Loucy (cell line): ENCODE measurements at regions not wholly inside any gene's neighbourhood (a gene's known extent, or its start where the extent isn't known, plus 50 kb on each side); places are given as distances from the start of the nearest gene placed in this dataset.

ENCODE experiments used
- H2AFZ ChIP-seq: fragments of 200-600 bp; sonication (generic); 2 replicates; pipeline ENCODE4 v1.6.0; 2016; ENCODE audit warnings: antibody characterized with exemption, mild to moderate bottlenecking, low read length, moderate library complexity
- H3F3A ChIP-seq: fragments of 200-600 bp; 2 replicates; pipeline ENCODE4 v1.6.0; 2016; ENCODE audit warnings: antibody characterized with exemption, low read depth, mild to moderate bottlenecking
- H3K27me3 ChIP-seq: fragments of 200-600 bp; sonication (generic); 2 replicates; pipeline ENCODE4 v1.6.1; 2014; ENCODE audit warnings: low read length, mild to moderate bottlenecking; ENCODE audit not compliant: insufficient read depth, poor library complexity, severe bottlenecking
- H3K36me3 ChIP-seq: fragments of 200-600 bp; sonication (generic); 2 replicates; pipeline ENCODE4 v1.6.1; 2016; ENCODE audit warnings: low read length; ENCODE audit not compliant: insufficient read depth
- H3K4me1 ChIP-seq: fragments of 200-600 bp; sonication (generic); 2 replicates; pipeline ENCODE4 v1.5.1; 2014; ENCODE audit warnings: low read length, mild to moderate bottlenecking; ENCODE audit not compliant: insufficient read depth, poor library complexity, severe bottlenecking
- H3K4me2 ChIP-seq: fragments of 200-600 bp; sonication (generic); 2 replicates; pipeline ENCODE4 v1.6.0; 2014; ENCODE audit warnings: antibody characterized with exemption, low read length, low read depth, mild to moderate bottlenecking; ENCODE audit not compliant: poor library complexity, severe bottlenecking
- H3K4me3 ChIP-seq: fragments of 200-600 bp; sonication (generic); 2 replicates; pipeline ENCODE4 v1.5.1; 2014; ENCODE audit warnings: low read length, mild to moderate bottlenecking, mixed read lengths; ENCODE audit not compliant: poor library complexity, severe bottlenecking
- H3K79me2 ChIP-seq: fragments of 200-600 bp; sonication (generic); 2 replicates; pipeline ENCODE4 v1.6.1; 2014; ENCODE audit warnings: low read length; ENCODE audit not compliant: insufficient read depth
- H3K9ac ChIP-seq: fragments of 200-600 bp; sonication (generic); 2 replicates; pipeline ENCODE4 v1.6.0; 2014; ENCODE audit warnings: mild to moderate bottlenecking, low read depth, low read length, moderate library complexity; ENCODE audit not compliant: poor library complexity, severe bottlenecking
- H3K9me2 ChIP-seq: fragments of 200-600 bp; sonication (generic); replicated peaks from 2 replicates; pipeline ENCODE4 v1.6.1; 2016; ENCODE audit warnings: low read depth, low read length, mixed read lengths
- H3K9me3 ChIP-seq: fragments of 200-600 bp; sonication (generic); 2 replicates; pipeline ENCODE4 v1.6.1; 2014; ENCODE audit warnings: mild to moderate bottlenecking, antibody characterized with exemption, low read length, low read depth; ENCODE audit not compliant: insufficient read depth
- H4K20me1 ChIP-seq: fragments of 200-600 bp; sonication (generic); 2 replicates; pipeline ENCODE4 v1.6.0; 2014; ENCODE audit warnings: antibody characterized with exemption, low read length, mild to moderate bottlenecking; ENCODE audit not compliant: insufficient read depth, poor library complexity, severe bottlenecking
- CTCF ChIP-seq: fragments of 200-600 bp; sonication (generic); conservative IDR thresholded peaks from 2 replicates; pipeline ENCODE4 v1.5.1; 2014; ENCODE audit warnings: mild to moderate bottlenecking, antibody characterized with exemption, low read length
- EZH2phosphoT487 ChIP-seq: fragments of 200-600 bp; IDR thresholded peaks from 2 replicates; pipeline ENCODE4 v1.6.1; 2018; ENCODE audit warnings: antibody characterized with exemption, mild to moderate bottlenecking, moderate library complexity, borderline replicate concordance

GRCh38 chr1:235035928-235036327 lies 92.7 kb downstream of the TOMM20 start:
- no peak for TF ChIP-seq CTCF
- TF ChIP-seq EZH2phosphoT487: no peak
- H2AFZ ChIP-seq: no peak overlapping the region
- H4K20me1 ChIP-seq: no peaks in the 10 kb centered on the region
- H3K79me2 ChIP-seq: no peaks in the 10 kb centered on the region
- no peaks in the 10 kb centered on the region for H3F3A ChIP-seq
- H3K36me3 ChIP-seq: no peaks in the 10 kb centered on the region
- H3K9me3 ChIP-seq: peaks cover 14% of the 10 kb centered on the region; the same call in 1 of the 2 replicates
- H3K4me1 ChIP-seq: peaks cover 5% of the 10 kb centered on the region
- H3K9me2 ChIP-seq: no peaks in the 10 kb centered on the region
- H3K4me2 ChIP-seq: no peak overlapping the region
- H3K27me3 ChIP-seq: no peaks in the 10 kb centered on the region
- no peak overlapping the region for H3K9ac ChIP-seq
- H3K4me3 ChIP-seq: no peak overlapping the region

GRCh38 chr1:235030919-235031596 lies 97.6 kb downstream of the TOMM20 start:
- H3K4me1 ChIP-seq: no peaks in the 10 kb centered on the region
- H3K36me3 ChIP-seq: no peaks in the 10 kb centered on the region
- no peaks in the 10 kb centered on the region for H3K79me2 ChIP-seq
- H3F3A ChIP-seq: no peaks in the 10 kb centered on the region
- H3K9me2 ChIP-seq: no peaks in the 10 kb centered on the region
- no peaks in the 10 kb centered on the region for H3K27me3 ChIP-seq
- H3K4me2 ChIP-seq: no peak overlapping the region
- no peak overlapping the region for H3K9ac ChIP-seq
- H3K4me3 ChIP-seq: no peak overlapping the region
- H4K20me1 ChIP-seq: no peaks in the 10 kb centered on the region
- H2AFZ ChIP-seq: no peak overlapping the region
- H3K9me3 ChIP-seq: no peaks in the 10 kb centered on the region
- TF ChIP-seq CTCF: no peak
- TF ChIP-seq EZH2phosphoT487: no peak

GRCh38 chr1:235027862-235028250 lies 100.8 kb downstream of the TOMM20 start:
- no peak overlapping the region for H3K9ac ChIP-seq
- TF ChIP-seq EZH2phosphoT487 (no peak), CTCF (no peak)
- H3F3A ChIP-seq: no peaks in the 10 kb centered on the region
- H3K9me2 ChIP-seq: no peaks in the 10 kb centered on the region
- no peak overlapping the region for H3K4me3 ChIP-seq
- no peak overlapping the region for H3K4me2 ChIP-seq
- no peaks in the 10 kb centered on the region for H4K20me1 ChIP-seq
- no peak overlapping the region for H2AFZ ChIP-seq
- H3K36me3 ChIP-seq: no peaks in the 10 kb centered on the region
- peaks cover 6% of the 10 kb centered on the region for H3K4me1 ChIP-seq
- H3K79me2 ChIP-seq: no peaks in the 10 kb centered on the region
- H3K9me3 ChIP-seq: no peaks in the 10 kb centered on the region
- no peaks in the 10 kb centered on the region for H3K27me3 ChIP-seq
